ENCODE measurements at regions not wholly inside any gene's neighbourhood (a gene's known extent, or its start where the extent isn't known, plus 50 kb on each side); places are given as distances from the start of the nearest gene placed in this dataset.
"Not testable (repeated sequence)": the region's sequence is repeated elsewhere in the genome, so short reads cannot be mapped to it uniquely, and the experiment has no call there.

- DNase-seq (ENCODE audit: insufficient read length, low spot score), result no peak
- FAIRE-seq, result no peak
These were observed 142.6 kb upstream of the FHL2 start for GRCh38 chr2:105541189-105542050.

GRCh38 chr2:105540642-105541041 lies 141.8 kb upstream of the FHL2 start:
- no peak for DNase-seq (ENCODE audit: insufficient read length, low spot score)
- FAIRE-seq, result no peak

DNA sequence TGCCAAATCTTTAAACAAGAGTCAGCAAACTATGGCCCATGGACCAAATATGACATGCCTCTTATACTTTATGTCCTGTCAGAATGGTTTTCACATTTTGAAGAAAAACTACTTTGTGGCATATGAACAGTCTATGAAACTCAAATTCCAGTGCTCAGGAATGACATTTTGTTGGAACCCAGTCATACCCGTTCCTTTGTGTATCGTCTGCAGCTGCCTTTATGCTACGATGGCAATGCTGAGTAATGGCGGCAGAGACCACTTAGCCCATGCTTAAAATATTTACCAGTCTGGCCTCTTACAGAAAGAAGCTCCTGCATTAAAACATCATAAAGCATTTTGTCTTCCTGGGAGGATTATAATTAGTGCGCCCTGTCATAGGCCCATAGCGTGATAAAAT lies 140.5 kb upstream of the FHL2 start:
- no peak for FAIRE-seq
- no peak for DNase-seq (ENCODE audit: insufficient read length, low spot score)

DNA sequence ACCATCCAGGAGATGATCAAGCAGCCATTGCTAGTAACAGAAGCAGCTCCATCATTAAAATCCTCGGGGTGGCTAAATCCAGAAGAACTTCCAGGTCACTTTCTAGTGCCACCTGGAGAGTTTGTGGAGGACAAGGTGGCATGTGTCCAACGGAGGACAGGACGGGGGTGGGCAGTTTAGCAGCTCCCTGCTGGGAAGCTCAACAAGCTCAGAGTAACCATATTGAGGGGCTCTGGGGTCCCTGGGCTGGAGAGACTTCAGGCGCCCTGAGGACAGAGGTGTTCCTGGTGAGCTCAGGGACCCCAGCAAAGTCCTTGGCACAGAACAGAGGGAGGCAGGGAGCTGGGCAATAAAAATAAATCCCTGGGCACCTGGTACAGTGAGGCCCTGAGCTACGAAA lies 140.0 kb upstream of the FHL2 start:
- DNase-seq (ENCODE audit: insufficient read length, low spot score) (no peak), FAIRE-seq (no peak)

DNA sequence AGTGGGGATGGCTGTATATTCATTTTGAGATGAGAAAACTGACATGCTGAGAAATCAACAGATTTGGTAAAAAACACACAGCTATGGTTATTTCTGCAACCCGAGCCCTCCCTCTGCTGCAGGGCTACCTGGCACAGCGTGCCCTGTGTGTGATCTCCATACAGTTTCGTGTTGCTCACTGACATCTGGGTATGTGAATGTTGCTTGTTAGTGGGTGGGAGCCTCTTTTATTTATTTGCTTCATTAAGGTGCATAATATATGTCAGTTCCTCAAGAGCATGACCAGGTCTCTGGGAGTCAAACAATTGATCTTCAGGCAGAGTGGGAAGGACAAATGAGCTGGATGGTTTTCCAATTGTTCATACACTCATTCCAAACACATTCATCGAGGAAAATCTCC lies 139.1 kb upstream of the FHL2 start:
- no peak for FAIRE-seq
- no peak for DNase-seq (ENCODE audit: insufficient read length, low spot score)

DNA sequence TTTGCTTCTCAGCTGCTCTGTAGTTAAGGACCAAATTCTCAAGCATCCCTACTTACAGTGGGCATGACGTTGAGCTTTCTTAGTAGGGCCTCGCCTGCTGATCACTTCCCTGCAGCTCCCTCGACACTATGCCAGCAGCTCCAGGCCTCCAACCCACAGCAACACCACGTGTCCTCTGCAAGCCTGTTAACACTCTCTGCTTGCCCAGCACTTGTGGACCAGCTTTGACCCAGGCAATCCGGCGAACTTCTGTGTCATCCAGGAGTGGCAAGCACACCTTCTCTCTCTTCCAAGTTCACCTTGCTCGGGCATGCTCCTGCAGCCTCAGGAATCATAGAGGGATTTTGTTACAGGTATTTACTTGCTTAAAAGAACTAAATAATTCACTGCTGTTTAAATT lies 138.6 kb upstream of the FHL2 start:
- DNase-seq (ENCODE audit: insufficient read length, low spot score) (no peak), FAIRE-seq (no peak)

GRCh38 chr2:105536175-105536574 lies 137.3 kb upstream of the FHL2 start:
- DNase-seq (ENCODE audit: insufficient read length, low spot score), result no peak
- no peak for FAIRE-seq

GRCh38 chr2:105529258-105529657 lies 130.4 kb upstream of the FHL2 start:
- FAIRE-seq; DNase-seq (ENCODE audit: insufficient read length, low spot score): not testable (repeated sequence)

DNA sequence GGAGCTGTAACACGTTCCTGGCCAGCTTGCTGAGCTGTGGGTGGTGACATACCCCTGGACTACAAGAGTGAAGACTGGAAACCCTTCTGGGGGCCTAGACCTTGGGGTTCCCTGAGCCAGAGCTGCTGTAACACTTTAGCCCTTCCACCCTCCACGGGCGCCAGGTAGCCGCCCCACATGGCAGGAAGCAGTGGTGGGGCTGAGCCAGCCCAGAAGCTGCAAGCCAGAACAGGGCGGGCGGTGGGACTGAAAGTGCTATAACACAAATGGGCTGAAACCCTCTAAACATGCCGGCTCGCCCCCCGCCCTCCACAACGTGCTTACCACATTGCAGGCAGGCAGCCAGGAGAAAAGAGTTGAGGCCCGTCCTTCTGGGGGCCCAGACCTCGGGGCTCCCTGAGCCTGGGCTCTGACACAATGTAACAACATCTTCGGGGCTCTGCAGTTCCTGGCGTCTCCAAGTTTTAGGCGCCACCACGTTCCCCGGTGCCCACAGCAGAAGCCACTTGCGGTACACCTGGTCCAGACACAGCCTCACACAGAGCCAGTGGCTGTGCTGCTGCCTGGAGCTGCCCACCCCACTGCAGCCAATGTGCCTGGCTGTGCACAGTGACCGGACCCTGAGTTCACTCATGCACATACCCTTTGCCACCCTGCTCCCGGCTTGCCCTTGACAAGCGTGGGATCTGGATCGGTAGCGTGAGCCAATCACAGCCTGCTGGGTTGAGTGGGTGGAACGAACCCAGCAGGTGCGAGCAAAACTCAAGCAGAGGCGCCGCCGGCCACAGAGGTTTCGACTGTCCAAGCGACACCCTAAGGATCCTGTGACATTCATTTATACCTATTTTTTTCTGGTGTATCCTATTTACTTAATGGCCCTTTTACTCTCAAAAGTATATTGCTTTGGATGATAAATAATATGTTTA lies 127.4 kb upstream of the FHL2 start:
- no peak for FAIRE-seq
- DNase-seq (ENCODE audit: insufficient read length, low spot score), result no peak

GRCh38 chr2:105525201-105525600 lies 126.3 kb upstream of the FHL2 start:
- no peak for FAIRE-seq
- DNase-seq (ENCODE audit: insufficient read length, low spot score), result no peak

DNA sequence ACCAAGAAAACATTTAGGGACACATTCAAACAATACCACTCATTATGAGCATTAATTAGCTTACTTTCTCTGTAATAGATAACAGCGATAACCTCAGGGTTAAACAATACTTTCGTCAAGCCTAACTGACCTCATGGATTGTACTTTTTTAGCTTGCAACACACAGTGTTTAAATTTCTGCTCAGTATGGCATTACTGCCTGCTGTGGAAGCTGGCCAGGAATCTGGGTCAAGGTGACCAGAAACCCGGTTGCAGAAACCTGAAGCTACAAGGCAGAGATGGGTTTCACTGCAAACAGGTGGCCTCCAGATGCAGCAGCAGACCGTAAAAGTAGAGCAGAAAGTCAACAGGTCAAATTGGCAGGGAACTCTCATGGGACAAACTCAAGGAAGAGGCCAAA lies 123.8 kb upstream of the FHL2 start:
- DNase-seq (ENCODE audit: insufficient read length, low spot score) (no peak), FAIRE-seq (no peak)

- DNase-seq (ENCODE audit: insufficient read length, low spot score), result no peak
- no peak for FAIRE-seq
These were observed 122.8 kb upstream of the FHL2 start for GRCh38 chr2:105521616-105522015.

- no peak for FAIRE-seq
- DNase-seq (ENCODE audit: insufficient read length, low spot score), result no peak
These were observed 122.3 kb upstream of the FHL2 start for GRCh38 chr2:105521176-105521575.

GRCh38 chr2:105519516-105519915 lies 120.7 kb upstream of the FHL2 start:
- DNase-seq (ENCODE audit: insufficient read length, low spot score) (no peak), FAIRE-seq (no peak)

GRCh38 chr2:105518897-105519296 lies 120.0 kb upstream of the FHL2 start:
- DNase-seq (ENCODE audit: insufficient read length, low spot score) (no peak), FAIRE-seq (no peak)

DNA sequence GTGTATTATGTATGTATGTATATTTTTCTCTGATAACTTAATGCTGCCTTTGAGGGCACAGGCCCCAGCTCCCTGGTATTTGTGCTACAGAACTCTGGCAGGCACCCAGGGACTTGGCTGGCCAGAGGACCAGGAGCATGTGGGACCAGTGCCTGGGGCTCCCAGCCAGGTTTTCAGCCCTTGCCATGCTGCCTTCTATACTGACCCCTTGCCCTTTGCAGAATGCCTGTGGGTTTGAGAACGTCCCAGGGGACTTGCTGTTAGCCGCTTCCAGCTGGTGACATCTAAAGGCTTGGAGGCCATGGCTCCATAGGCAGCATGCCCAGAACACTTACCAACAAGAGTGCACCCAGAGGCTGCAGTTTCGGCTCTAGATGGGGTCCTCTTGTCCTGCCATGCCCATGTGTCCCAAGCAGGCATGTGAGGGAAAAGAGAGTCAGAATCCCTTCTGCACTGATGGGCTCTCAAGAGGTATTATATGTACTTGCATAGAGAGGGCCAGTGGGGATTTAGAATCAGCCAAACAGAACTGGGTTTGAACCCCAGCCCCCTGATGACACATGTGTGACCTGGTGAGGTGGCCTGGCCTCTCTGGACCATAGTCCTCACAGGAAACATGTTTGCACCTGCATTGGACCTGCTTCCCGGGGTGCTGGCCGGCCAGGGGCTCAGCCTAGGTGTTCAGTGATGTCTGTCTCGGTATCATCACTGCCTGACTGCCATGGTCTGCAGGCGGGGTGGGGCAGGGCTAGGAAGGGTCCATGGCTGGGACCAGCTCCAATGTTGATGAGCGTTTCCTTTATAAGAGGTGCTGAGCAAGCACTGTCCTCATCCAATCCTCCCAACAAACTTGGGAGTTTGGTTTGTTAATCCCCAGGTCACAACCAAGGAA lies 119.2 kb upstream of the FHL2 start:
- no peak for DNase-seq (ENCODE audit: insufficient read length, low spot score)
- no peak for FAIRE-seq

DNA sequence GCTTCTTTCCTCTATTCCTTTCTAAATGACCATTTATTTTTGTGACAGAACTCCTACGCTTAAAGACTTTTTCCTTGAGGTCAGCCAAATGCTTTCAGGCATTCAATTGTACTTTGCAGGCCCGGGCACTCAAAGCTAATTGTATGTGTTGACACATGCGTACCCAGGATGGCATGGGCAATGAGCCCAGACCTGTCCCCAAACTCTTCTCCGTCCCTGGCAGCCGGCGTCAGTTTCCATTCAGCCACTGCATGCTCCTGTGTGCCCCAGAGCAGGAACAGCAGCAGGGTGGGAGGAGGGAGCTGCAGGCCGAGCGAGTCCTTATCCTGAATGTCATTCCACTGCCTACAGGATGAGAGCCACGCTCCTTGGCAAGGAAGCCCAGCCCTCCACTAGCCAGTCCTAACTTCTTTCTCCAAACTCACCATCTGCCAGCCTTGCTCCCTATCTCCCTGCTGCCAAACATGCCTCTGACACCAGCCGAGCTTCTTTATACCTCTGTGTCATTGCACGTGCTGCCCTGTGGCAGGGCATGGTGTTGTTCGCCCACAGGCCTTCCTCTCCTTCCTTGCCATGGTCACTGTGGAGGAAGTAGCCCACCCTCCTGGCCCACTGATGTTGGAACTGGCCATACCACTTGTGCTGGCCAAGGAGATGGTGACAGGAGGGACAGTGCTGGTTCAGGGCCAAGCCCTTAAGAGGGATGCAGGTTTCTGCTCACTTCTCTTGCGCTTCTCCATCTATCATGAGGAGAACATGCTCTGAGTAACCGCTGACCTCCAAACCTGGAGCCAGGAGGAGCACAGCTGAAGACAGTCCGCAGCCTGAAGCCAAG lies 116.9 kb upstream of the FHL2 start:
- FAIRE-seq, result no peak
- no peak for DNase-seq (ENCODE audit: insufficient read length, low spot score)

- no peak for FAIRE-seq
- DNase-seq (ENCODE audit: insufficient read length, low spot score), result no peak
These were observed 115.7 kb upstream of the FHL2 start for GRCh38 chr2:105514576-105514975.

DNA sequence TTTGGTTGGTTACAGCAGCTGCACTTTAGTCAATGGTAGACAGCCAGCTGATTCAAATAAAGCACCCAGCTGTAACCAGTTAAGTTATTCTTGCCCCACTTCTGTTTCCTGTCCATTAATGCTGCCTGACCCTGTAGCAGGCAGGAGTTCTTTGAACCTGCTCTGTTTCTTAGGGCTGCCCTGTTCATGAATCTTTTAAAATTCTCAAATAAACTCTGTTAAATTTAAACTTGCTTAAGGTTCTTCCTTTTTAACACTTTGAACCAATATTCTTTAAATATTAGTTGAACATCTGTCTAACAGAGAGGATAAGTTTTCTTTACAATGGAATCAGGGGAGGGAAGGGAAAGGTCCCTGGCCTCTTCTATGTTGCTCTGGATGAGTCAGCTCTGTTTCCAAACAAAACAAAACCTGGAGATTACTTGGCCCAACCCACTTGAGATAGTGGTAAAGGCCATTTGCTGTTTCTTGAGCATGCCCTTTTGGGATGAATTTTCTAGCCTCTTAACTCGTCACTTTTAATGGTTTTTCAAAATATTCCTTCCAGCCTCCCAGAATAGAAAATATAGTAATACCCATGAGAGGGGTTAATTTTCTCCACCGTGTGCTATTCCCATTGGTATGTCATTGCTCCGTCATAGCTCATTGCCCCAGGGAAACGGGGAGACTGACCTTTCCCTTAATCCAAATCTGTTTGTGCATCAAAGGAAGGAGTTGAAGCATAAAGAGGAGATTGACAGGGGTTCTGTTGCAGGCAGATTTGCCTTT lies 112.1 kb upstream of the FHL2 start:
- DNase-seq (ENCODE audit: insufficient read length, low spot score), result no peak
- FAIRE-seq, result no peak
